IMR-90 (cell line): ENCODE measurements at regions not wholly inside any gene's neighbourhood (a gene's known extent, or its start where the extent isn't known, plus 50 kb on each side); places are given as distances from the start of the nearest gene placed in this dataset.

Experiments used
- ATAC-seq: fragments of 200-7000 bp; cut with Tn5 transposase; 2 replicates; pipeline ENCODE4 v1.9.1; 2020; ENCODE audit warnings: low read depth, mild to moderate bottlenecking, moderate library complexity
- BruUV-seq: library from RNA; stranded (reverse); fragments of 400-500 nt; replicated peaks from 2 replicates; lab custom pipeline; 2021; lab: Mats Ljungman, UMichigan
- CTCF ChIA-PET: fragments of 300-600 bp; formaldehyde crosslinking; extraction: SDS; loops from one replicate; lab custom pipeline; 2021; ENCODE audit warnings: antibody characterized with exemption; lab: Yijun Ruan, JAX
- POLR2A ChIA-PET: fragments of 300-600 bp; sonication (Branson Sonifier 250); formaldehyde crosslinking; loops from one replicate; lab custom pipeline; 2022; ENCODE audit warnings: antibody characterized with exemption; ENCODE audit not compliant: unreplicated experiment; lab: Charles Lee
- DNase-seq: peaks from one replicate; pipeline ENCODE4 v3.0.0; 2013
- H2AFZ ChIP-seq: replicated peaks from 2 replicates; pipeline ENCODE3; 2013; ENCODE audit warnings: low read length, mild to moderate bottlenecking; ENCODE audit not compliant: poor library complexity
- H2AK5ac ChIP-seq: 2 replicates; pipeline ENCODE4 v1.6.1; 2013; ENCODE audit warnings: low read depth, low read length, inconsistent platforms
- H2AK9ac ChIP-seq: replicated peaks from 2 replicates; pipeline ENCODE3; 2013; ENCODE audit warnings: mild to moderate bottlenecking, low read depth, low read length, moderate library complexity; ENCODE audit not compliant: poor library complexity
- H2BK120ac ChIP-seq: 2 replicates; pipeline ENCODE4 v1.6.1; 2013; ENCODE audit warnings: low read depth, low read length, inconsistent platforms
- H2BK15ac ChIP-seq: 3 replicates; pipeline ENCODE4 v1.6.1; 2013; ENCODE audit warnings: low read depth, low read length, inconsistent platforms
- H2BK20ac ChIP-seq: 2 replicates; pipeline ENCODE4 v1.6.1; 2013; ENCODE audit warnings: low read depth, mild to moderate bottlenecking, inconsistent platforms, low read length, moderate library complexity
- H2BK5ac ChIP-seq: 2 replicates; pipeline ENCODE4 v1.6.1; 2013; ENCODE audit warnings: mild to moderate bottlenecking, low read depth, low read length, inconsistent platforms; ENCODE audit not compliant: poor library complexity, severe bottlenecking
- H3K14ac ChIP-seq: replicated peaks from 2 replicates; pipeline ENCODE4 v1.6.1; 2013; ENCODE audit warnings: low read depth, low read length, inconsistent platforms
- H3K18ac ChIP-seq: 2 replicates; pipeline ENCODE4 v1.6.1; 2013; ENCODE audit warnings: low read depth, low read length, control low read depth
- H3K23ac ChIP-seq: 2 replicates; pipeline ENCODE4 v1.6.1; 2013; ENCODE audit warnings: low read depth, low read length, inconsistent platforms
- H3K27ac ChIP-seq: 2 replicates; pipeline ENCODE4 v1.5.1; 2013; ENCODE audit warnings: mild to moderate bottlenecking, control low read depth, low read length; ENCODE audit not compliant: insufficient read depth
- H3K27me3 ChIP-seq: 2 replicates; pipeline ENCODE4 v1.6.1; 2013; ENCODE audit warnings: low read length; ENCODE audit not compliant: control insufficient read depth, insufficient read depth
- H3K36me3 ChIP-seq: 2 replicates; pipeline ENCODE4 v1.6.1; 2013; ENCODE audit warnings: low read length, mixed read lengths; ENCODE audit not compliant: control insufficient read depth, insufficient read depth
- H3K4ac ChIP-seq: 2 replicates; pipeline ENCODE4 v1.6.1; 2013; ENCODE audit warnings: low read depth, low read length, inconsistent platforms
- H3K4me1 ChIP-seq: 2 replicates; pipeline ENCODE4 v1.6.1; 2013; ENCODE audit warnings: low read length, mixed read lengths; ENCODE audit not compliant: control insufficient read depth, insufficient read depth
- H3K4me2 ChIP-seq: 2 replicates; pipeline ENCODE4 v1.6.1; 2013; ENCODE audit warnings: low read depth, mild to moderate bottlenecking, control low read depth, low read length, moderate library complexity
- H3K4me3 ChIP-seq: 2 replicates; pipeline ENCODE4 v1.5.1; 2013; ENCODE audit warnings: low read depth, mild to moderate bottlenecking, control low read depth, low read length, moderate library complexity; ENCODE audit not compliant: insufficient read depth
- H3K56ac ChIP-seq: 2 replicates; pipeline ENCODE4 v1.6.1; 2013; ENCODE audit warnings: low read length, inconsistent platforms; ENCODE audit not compliant: insufficient read depth; ENCODE audit errors: extremely low read depth
- H3K79me1 ChIP-seq, 2 experiments: 2 replicates each; pipeline ENCODE4 v1.6.1; 2013; ENCODE audit warnings: low read length in 2 of 2, inconsistent platforms in 1 of 2, low read depth in 1 of 2
- H3K9ac ChIP-seq: 2 replicates; pipeline ENCODE4 v1.6.1; 2013; ENCODE audit warnings: low read depth, low read length, control low read depth
- H3K9me1 ChIP-seq: 2 replicates; pipeline ENCODE4 v1.6.1; 2013; ENCODE audit warnings: low read length, inconsistent platforms; ENCODE audit not compliant: insufficient read depth
- H3K9me3 ChIP-seq: 2 replicates; pipeline ENCODE4 v1.6.1; 2013; ENCODE audit warnings: low read length; ENCODE audit not compliant: control insufficient read depth, insufficient read depth
- H4K20me1 ChIP-seq: 2 replicates; pipeline ENCODE4 v1.6.1; 2013; ENCODE audit warnings: low read length, inconsistent platforms; ENCODE audit not compliant: insufficient read depth
- H4K5ac ChIP-seq: 2 replicates; pipeline ENCODE4 v1.6.1; 2013; ENCODE audit warnings: mild to moderate bottlenecking, low read depth, low read length, control low read depth
- H4K8ac ChIP-seq, 2 experiments: 2 replicates each; pipeline ENCODE4 v1.6.1; 2013; ENCODE audit warnings: low read depth in 2 of 2, low read length in 2 of 2, control low read depth in 1 of 2, inconsistent platforms in 1 of 2
- H4K91ac ChIP-seq: 2 replicates; pipeline ENCODE4 v1.6.1; 2013; ENCODE audit warnings: low read depth, low read length, inconsistent platforms; ENCODE audit not compliant: insufficient read depth
- BHLHE40 ChIP-seq: fragments of 150-350 bp; IDR thresholded peaks from 2 replicates; pipeline ENCODE4 v1.6.1; 2016; ENCODE audit warnings: mild to moderate bottlenecking, low read depth, low read length
- CHD1 ChIP-seq: IDR thresholded peaks from 2 replicates; pipeline ENCODE4 v1.6.1; 2012; ENCODE audit warnings: low read depth, low read length, improper control_type of control experiment
- RAD21 ChIP-seq: IDR thresholded peaks from 2 replicates; pipeline ENCODE4 v1.6.1; 2012; ENCODE audit warnings: low read length, improper control_type of control experiment
- WGBS, 2 experiments: methylation state at CpG; one replicate each; pipeline versions ENCODE4 v1.1.5 to v1.1.7; 2013; ENCODE audit warnings: missing lambda C conversion rate in 2 of 2; ENCODE audit not compliant: insufficient read length in 1 of 2; ENCODE audit errors: extremely low coverage in 2 of 2; 5-methylcytosine and 5-hydroxymethylcytosine counted together
- dilution Hi-C: fragments of 300-500 bp; cut with HindIII; formaldehyde crosslinking; loops from one replicate; pipeline ENCODE4 v1.14.3; 2018; ENCODE audit warnings: low sequenced_read_pairs; ENCODE audit not compliant: unreplicated experiment
- in situ Hi-C: fragments of 300-500 bp; cut with MboI; formaldehyde crosslinking; loops from 3 replicates; pipeline ENCODE4 v1.14.3; 2019; ENCODE audit warnings: low sequenced_read_pairs, inconsistent platforms, mixed read lengths
- intact Hi-C: fragments of 100-400 bp; cut with micrococcal nuclease; formaldehyde crosslinking; loops from 2 replicates; pipeline ENCODE4 v1.10.0; 2022

DNA sequence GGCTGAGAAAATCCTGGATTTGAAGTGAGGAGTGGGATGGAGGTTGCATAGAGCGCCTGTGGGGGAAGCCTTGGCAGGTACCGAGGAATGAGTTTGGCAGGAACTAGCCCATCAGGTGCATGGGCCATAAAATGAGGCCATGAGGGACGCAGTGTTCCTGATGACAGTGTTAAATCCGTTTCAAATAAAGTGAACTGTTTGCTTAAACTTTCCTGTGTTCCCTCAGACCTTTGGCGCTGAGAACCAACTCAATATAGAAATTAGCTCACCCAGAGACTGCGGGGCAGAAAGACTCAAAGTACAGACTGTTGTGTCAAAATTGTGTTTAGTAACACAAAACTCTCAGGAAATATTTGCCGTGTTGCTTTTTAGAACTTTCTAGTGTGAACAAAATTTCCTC is 250.0 kb upstream of the NR3C2 start:
- Histone ChIP-seq H3K4me3 (no peak overlapping the region), H3K9me3 (no peaks in the 10 kb centered on the region), H4K20me1 (no peaks in the 10 kb centered on the region), H4K5ac (no peak overlapping the region), H2AK5ac (no peak overlapping the region), H2BK15ac (no peak overlapping the region), H3K18ac (no peak overlapping the region), H3K9ac (no peak overlapping the region), H4K91ac (no peak overlapping the region), H2BK120ac (no peak overlapping the region), H3K4me1 (no peaks in the 10 kb centered on the region), H2BK20ac (no peak overlapping the region), H3K4me2 (no peak overlapping the region), H3K14ac (no peak overlapping the region), H3K27ac (no peak overlapping the region), H4K8ac (no peak overlapping the region), H3K9me1 (no peaks in the 10 kb centered on the region), H3K56ac (no peak overlapping the region), H3K4ac (no peak overlapping the region), H2BK5ac (no peak overlapping the region), H2AK9ac (no peak overlapping the region), H3K36me3 (no peaks in the 10 kb centered on the region), H2AFZ (no peak overlapping the region), H3K79me1 (no peaks in the 10 kb centered on the region), H3K23ac (no peak overlapping the region), H3K27me3 (no peaks in the 10 kb centered on the region)
- DNase-seq: no peak
- no peak for TF ChIP-seq BHLHE40
- no peak for TF ChIP-seq CHD1
- no peak for TF ChIP-seq RAD21
- in situ Hi-C loops (no loop called here), intact Hi-C loops (no loop called here), dilution Hi-C loops (no loop called here)
- POLR2A ChIA-PET: no interaction called here
- 70% methylated on average over 2 of the region's 7 CpGs; no CpG with 5 or more reads in 1 of the 2 experiments for WGBS, 2 experiments
- ATAC-seq: no peak
- CTCF ChIA-PET: no interaction called here
- no TSS peak for BruUV-seq
